ENCODE measurements at regions not wholly inside any gene's neighbourhood (a gene's known extent, or its start where the extent isn't known, plus 50 kb on each side); places are given as distances from the start of the nearest gene placed in this dataset.

- Histone ChIP-seq H3K27me3 (ENCODE audit: control insufficient read depth, insufficient read depth, low read length) (no peaks in the 10 kb centered on the region), H3K4me1 (ENCODE audit: control insufficient read depth, insufficient read depth, low read length) (no peaks in the 10 kb centered on the region), H3K9me3 (replicated peaks; ENCODE audit: control insufficient read depth, low read depth, low read length) (peaks cover 2% of the 10 kb centered on the region), H3K36me3 (ENCODE audit: control insufficient read depth, insufficient read depth, low read length) (no peaks in the 10 kb centered on the region), H3K27ac (ENCODE audit: low read length) (no peak overlapping the region), H3K4me3 (ENCODE audit: low read length) (no peak overlapping the region)
- no peak for DNase-seq
- 80% methylated on average over 1 of the region's 2 CpGs for WGBS (ENCODE audit: insufficient coverage)
Measured at GRCh38 chr4:141502755-141503154, 133.6 kb upstream of the IL15 start.

DNA sequence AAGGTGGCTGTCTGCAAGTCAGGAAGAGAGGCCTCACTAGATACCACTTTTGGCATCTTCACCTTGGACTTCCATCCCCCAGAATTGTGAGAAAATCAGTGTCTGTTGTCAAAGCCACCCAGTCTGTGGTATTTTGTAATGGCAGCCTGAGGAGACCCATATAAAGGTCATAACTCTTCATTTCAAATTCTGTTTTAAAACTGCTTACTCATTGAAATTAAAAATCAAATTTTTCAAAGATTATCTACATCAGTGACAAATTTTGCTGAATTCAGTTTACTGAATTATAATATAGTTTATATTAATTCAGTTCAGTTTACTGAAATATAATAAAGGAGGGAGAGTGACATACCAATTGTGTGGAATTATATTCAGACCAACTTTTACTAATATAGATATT, 133.1 kb upstream of the IL15 start:
- Histone ChIP-seq H3K27ac (ENCODE audit: low read length) (no peak overlapping the region), H3K36me3 (ENCODE audit: control insufficient read depth, insufficient read depth, low read length) (no peaks in the 10 kb centered on the region), H3K9me3 (replicated peaks; ENCODE audit: control insufficient read depth, low read depth, low read length) (peaks cover 2% of the 10 kb centered on the region), H3K27me3 (ENCODE audit: control insufficient read depth, insufficient read depth, low read length) (no peaks in the 10 kb centered on the region), H3K4me1 (ENCODE audit: control insufficient read depth, insufficient read depth, low read length) (no peaks in the 10 kb centered on the region), H3K4me3 (ENCODE audit: low read length) (no peak overlapping the region)
- no peak for DNase-seq

DNA sequence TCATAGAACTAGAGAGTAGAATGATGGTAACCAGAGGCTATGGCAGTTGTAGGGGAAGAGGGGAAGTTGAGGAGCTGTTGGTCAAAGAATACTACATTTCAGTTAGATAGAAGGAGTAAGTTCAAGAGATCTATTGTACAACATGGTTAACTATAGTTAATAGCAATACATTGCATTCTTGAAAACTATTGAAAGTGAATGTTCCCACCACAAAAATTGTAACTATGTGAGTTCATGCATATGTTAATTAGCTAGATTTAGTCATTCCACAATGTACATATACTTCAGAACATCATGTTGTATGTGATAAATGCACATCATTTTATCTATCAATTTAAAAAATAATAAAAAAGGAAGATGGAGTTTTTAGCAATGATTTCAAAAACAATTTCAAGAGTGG, 125.3 kb upstream of the IL15 start:
- Histone ChIP-seq H3K27ac (ENCODE audit: low read length) (no peak overlapping the region), H3K4me3 (ENCODE audit: low read length) (no peak overlapping the region), H3K27me3 (ENCODE audit: control insufficient read depth, insufficient read depth, low read length) (no peaks in the 10 kb centered on the region), H3K9me3 (replicated peaks; ENCODE audit: control insufficient read depth, low read depth, low read length) (no peaks in the 10 kb centered on the region), H3K4me1 (ENCODE audit: control insufficient read depth, insufficient read depth, low read length) (no peaks in the 10 kb centered on the region), H3K36me3 (ENCODE audit: control insufficient read depth, insufficient read depth, low read length) (no peaks in the 10 kb centered on the region)
- no peak for DNase-seq

DNA sequence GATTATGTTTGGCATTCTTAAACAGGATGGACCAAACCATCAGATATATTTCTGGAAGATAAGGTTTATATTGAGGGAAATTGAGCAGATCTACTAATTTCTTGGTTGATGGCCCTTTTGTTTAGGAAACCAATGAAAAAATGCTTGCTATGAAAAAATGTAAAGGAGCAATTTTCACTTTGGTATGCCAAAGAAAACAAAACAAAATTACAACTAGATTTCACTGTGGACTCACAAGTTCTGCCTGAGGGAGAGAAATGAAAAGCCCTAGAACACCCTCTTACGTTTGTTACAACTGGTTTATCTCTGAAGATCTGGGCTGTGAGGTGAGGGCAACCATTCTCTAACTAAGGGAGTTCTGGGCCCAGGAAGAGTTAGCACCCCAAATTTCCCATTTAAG, 122.5 kb upstream of the IL15 start:
- 60% methylated on average over 1 of the region's 1 CpG for WGBS (ENCODE audit: insufficient coverage)
- H3K27ac ChIP-seq (ENCODE audit: low read length) = no peak overlapping the region
- H3K27me3 ChIP-seq (ENCODE audit: control insufficient read depth, insufficient read depth, low read length) = no peaks in the 10 kb centered on the region
- no peaks in the 10 kb centered on the region for H3K36me3 ChIP-seq (ENCODE audit: control insufficient read depth, insufficient read depth, low read length)
- H3K9me3 ChIP-seq (replicated peaks; ENCODE audit: control insufficient read depth, low read depth, low read length) = no peaks in the 10 kb centered on the region
- DNase-seq = no peak
- no peaks in the 10 kb centered on the region for H3K4me1 ChIP-seq (ENCODE audit: control insufficient read depth, insufficient read depth, low read length)
- no peak overlapping the region for H3K4me3 ChIP-seq (ENCODE audit: low read length)

DNA sequence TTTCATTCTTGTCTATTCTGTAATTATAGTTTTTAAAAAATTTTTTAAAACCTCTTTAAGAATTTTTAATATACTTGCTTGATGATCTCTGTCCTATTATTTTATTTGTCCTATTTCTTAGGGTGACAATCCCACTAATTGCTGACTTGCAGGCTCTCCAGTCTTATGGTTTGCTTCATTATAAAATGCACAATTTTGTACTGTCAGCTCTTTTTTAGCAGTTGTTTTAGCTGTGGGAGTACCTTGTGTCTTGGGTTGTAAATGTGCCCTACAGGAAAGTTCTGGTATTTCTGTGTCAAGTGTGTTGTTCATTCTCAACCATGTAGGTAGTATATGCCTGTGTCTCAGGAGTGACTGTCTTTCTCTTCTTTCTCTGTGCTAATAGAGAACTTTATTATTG, 118.2 kb upstream of the IL15 start:
- DNase-seq = no peak
- no peaks in the 10 kb centered on the region for H3K4me1 ChIP-seq (ENCODE audit: control insufficient read depth, insufficient read depth, low read length)
- H3K9me3 ChIP-seq (replicated peaks; ENCODE audit: control insufficient read depth, low read depth, low read length) = no peaks in the 10 kb centered on the region
- H3K4me3 ChIP-seq (ENCODE audit: low read length) = no peak overlapping the region
- H3K27me3 ChIP-seq (ENCODE audit: control insufficient read depth, insufficient read depth, low read length) = no peaks in the 10 kb centered on the region
- H3K27ac ChIP-seq (ENCODE audit: low read length) = no peak overlapping the region
- no peaks in the 10 kb centered on the region for H3K36me3 ChIP-seq (ENCODE audit: control insufficient read depth, insufficient read depth, low read length)

DNA sequence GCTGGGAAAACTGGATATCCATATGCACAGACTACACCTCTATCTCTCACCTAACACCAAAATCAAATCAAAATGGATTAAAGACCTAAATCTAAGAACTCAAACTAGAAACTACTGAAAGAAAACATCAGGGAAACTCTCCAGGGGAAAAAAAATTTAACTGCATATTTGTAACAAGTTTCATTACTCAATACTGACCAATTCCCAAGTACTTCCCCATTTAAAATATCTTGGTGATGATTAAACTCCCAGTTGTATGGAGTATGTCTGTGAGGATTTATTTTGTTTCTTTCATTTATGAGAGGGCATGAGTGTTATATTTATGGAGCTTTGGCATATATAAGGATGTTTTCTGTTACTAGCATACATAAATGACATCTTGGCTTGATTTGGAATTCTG, 112.3 kb upstream of the IL15 start:
- H3K4me3 ChIP-seq (ENCODE audit: low read length) = no peak overlapping the region
- no peaks in the 10 kb centered on the region for H3K9me3 ChIP-seq (replicated peaks; ENCODE audit: control insufficient read depth, low read depth, low read length)

DNA sequence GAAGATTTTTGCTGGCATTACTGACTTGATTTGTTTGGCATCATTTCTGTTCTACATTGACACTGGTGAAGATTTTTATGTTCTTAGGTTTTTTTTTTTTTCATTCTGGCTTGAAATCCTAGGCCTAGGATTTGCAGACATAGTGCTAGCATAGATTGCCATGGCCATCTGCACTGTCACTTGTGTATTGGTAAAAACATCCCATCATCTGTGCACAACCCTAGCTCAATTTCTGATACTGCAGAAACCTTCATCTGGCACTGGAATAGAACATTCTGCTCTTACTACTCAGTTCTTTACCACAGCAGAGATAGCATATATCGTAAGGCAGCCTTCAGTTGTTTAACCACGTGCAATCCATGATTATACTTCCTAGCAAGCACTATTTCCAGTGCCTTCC, 111.5 kb upstream of the IL15 start:
- no peak for DNase-seq
- Histone ChIP-seq H3K27ac (ENCODE audit: low read length) (no peak overlapping the region), H3K9me3 (replicated peaks; ENCODE audit: control insufficient read depth, low read depth, low read length) (no peaks in the 10 kb centered on the region), H3K4me3 (ENCODE audit: low read length) (no peak overlapping the region), H3K36me3 (ENCODE audit: control insufficient read depth, insufficient read depth, low read length) (no peaks in the 10 kb centered on the region), H3K27me3 (ENCODE audit: control insufficient read depth, insufficient read depth, low read length) (no peaks in the 10 kb centered on the region), H3K4me1 (ENCODE audit: control insufficient read depth, insufficient read depth, low read length) (no peaks in the 10 kb centered on the region)
- WGBS (ENCODE audit: insufficient coverage) = 78% methylated on average over 2 of the region's 2 CpGs

More for the DNA sequence above, 112.3 kb upstream of the IL15 start:
- Histone ChIP-seq H3K36me3 (ENCODE audit: control insufficient read depth, insufficient read depth, low read length) (no peaks in the 10 kb centered on the region), H3K27me3 (ENCODE audit: control insufficient read depth, insufficient read depth, low read length) (no peaks in the 10 kb centered on the region), H3K4me1 (ENCODE audit: control insufficient read depth, insufficient read depth, low read length) (no peaks in the 10 kb centered on the region), H3K27ac (ENCODE audit: low read length) (no peak overlapping the region)
- DNase-seq = no peak

- Histone ChIP-seq H3K27me3 (ENCODE audit: control insufficient read depth, insufficient read depth, low read length) (no peaks in the 10 kb centered on the region), H3K36me3 (ENCODE audit: control insufficient read depth, insufficient read depth, low read length) (no peaks in the 10 kb centered on the region), H3K9me3 (replicated peaks; ENCODE audit: control insufficient read depth, low read depth, low read length) (no peaks in the 10 kb centered on the region), H3K4me3 (ENCODE audit: low read length) (no peak overlapping the region), H3K27ac (ENCODE audit: low read length) (no peak overlapping the region), H3K4me1 (ENCODE audit: control insufficient read depth, insufficient read depth, low read length) (no peaks in the 10 kb centered on the region)
- DNase-seq = no peak
- WGBS (ENCODE audit: insufficient coverage) = no CpG with 5 or more reads among the region's 4 CpGs
Measured at GRCh38 chr4:141530627-141531026, 105.8 kb upstream of the IL15 start.

DNA sequence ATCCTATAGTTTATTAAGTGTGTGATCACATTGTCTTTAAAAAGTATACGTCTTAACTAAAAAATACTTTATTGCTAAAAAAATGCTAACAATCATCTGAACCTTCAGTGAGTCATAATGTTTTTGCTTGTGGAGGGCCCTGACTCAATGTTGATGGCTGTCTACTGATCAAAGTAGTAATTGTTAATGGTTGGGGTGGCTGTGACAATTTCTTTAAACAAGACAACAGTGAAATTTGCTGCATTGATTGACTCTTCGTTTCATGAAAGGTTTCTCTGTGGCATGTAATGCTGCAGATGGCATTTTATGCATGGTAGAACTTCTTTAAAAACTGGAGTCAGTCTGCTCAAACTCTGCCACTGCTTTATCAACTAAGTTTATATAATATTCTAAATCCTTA, 101.4 kb upstream of the IL15 start:
- WGBS (ENCODE audit: insufficient coverage) = no CpG with 5 or more reads among the region's 2 CpGs
- DNase-seq = no peak
- no peaks in the 10 kb centered on the region for H3K4me1 ChIP-seq (ENCODE audit: control insufficient read depth, insufficient read depth, low read length)
- no peak overlapping the region for H3K4me3 ChIP-seq (ENCODE audit: low read length)
- H3K27me3 ChIP-seq (ENCODE audit: control insufficient read depth, insufficient read depth, low read length) = no peaks in the 10 kb centered on the region
- H3K36me3 ChIP-seq (ENCODE audit: control insufficient read depth, insufficient read depth, low read length) = no peaks in the 10 kb centered on the region
- H3K9me3 ChIP-seq (replicated peaks; ENCODE audit: control insufficient read depth, low read depth, low read length) = peaks cover 5% of the 10 kb centered on the region
- no peak overlapping the region for H3K27ac ChIP-seq (ENCODE audit: low read length)

- Histone ChIP-seq H3K4me3 (ENCODE audit: low read length) (no peak overlapping the region), H3K27me3 (ENCODE audit: control insufficient read depth, insufficient read depth, low read length) (no peaks in the 10 kb centered on the region), H3K27ac (ENCODE audit: low read length) (no peak overlapping the region), H3K9me3 (replicated peaks; ENCODE audit: control insufficient read depth, low read depth, low read length) (peaks cover 5% of the 10 kb centered on the region), H3K4me1 (ENCODE audit: control insufficient read depth, insufficient read depth, low read length) (no peaks in the 10 kb centered on the region), H3K36me3 (ENCODE audit: control insufficient read depth, insufficient read depth, low read length) (no peaks in the 10 kb centered on the region)
- no CpG with 5 or more reads among the region's 1 CpG for WGBS (ENCODE audit: insufficient coverage)
- DNase-seq = no peak
Measured at GRCh38 chr4:141538001-141538400, 98.4 kb upstream of the IL15 start.

DNA sequence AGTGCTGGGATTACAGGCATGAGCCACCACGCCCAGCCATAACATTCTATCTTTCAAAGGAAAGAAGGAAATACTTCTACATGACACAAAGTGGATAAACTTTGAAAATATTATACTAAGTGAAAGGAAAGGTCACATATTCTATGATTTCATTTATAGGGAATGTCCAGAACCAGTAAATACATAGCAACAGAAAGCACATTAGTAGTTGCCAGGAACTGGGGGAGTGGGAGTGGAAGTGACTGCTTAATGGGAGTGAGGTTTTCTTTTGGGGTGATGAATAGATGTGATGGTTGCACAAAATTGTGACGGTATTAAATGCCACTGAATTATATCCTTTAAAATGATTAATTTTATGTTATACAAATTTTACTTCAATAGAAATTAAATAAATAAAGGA, 95.7 kb upstream of the IL15 start:
- WGBS (ENCODE audit: insufficient coverage) = no CpG with 5 or more reads among the region's 2 CpGs
- peaks cover 5% of the 10 kb centered on the region for H3K9me3 ChIP-seq (replicated peaks; ENCODE audit: control insufficient read depth, low read depth, low read length)
- no peak overlapping the region for H3K27ac ChIP-seq (ENCODE audit: low read length)
- no peaks in the 10 kb centered on the region for H3K36me3 ChIP-seq (ENCODE audit: control insufficient read depth, insufficient read depth, low read length)
- no peaks in the 10 kb centered on the region for H3K27me3 ChIP-seq (ENCODE audit: control insufficient read depth, insufficient read depth, low read length)
- DNase-seq = no peak
- no peak overlapping the region for H3K4me3 ChIP-seq (ENCODE audit: low read length)
- no peaks in the 10 kb centered on the region for H3K4me1 ChIP-seq (ENCODE audit: control insufficient read depth, insufficient read depth, low read length)
